Smooth muscle cell (in vitro differentiated cells): ENCODE measurements at regions not wholly inside any gene's neighbourhood (a gene's known extent, or its start where the extent isn't known, plus 50 kb on each side); places are given as distances from the start of the nearest gene placed in this dataset.

Experiments used
- DNase-seq: peaks from one replicate; lab custom pipeline; 2025; ENCODE audit not compliant: unreplicated experiment; lab: John Stamatoyannopoulos, UW
- H2AFZ ChIP-seq: fragments of 200-600 bp; sonication (generic); 2 replicates; pipeline ENCODE4 v1.6.0; 2016; ENCODE audit warnings: antibody characterized with exemption, low read depth, mild to moderate bottlenecking
- H3F3A ChIP-seq: fragments of 200-600 bp; sonication (generic); 2 replicates; pipeline ENCODE4 v1.6.0; 2017; ENCODE audit warnings: antibody characterized with exemption, low read depth
- H3K27ac ChIP-seq: fragments of 200-600 bp; sonication (generic); 2 replicates; pipeline ENCODE4 v1.5.1; 2016; ENCODE audit warnings: low read depth, mild to moderate bottlenecking
- H3K27me3 ChIP-seq: fragments of 200-600 bp; sonication (generic); 2 replicates; pipeline ENCODE4 v1.6.1; 2016; ENCODE audit warnings: low read depth, mild to moderate bottlenecking
- H3K36me3 ChIP-seq: fragments of 200-600 bp; sonication (generic); 2 replicates; pipeline ENCODE4 v1.5.1; 2016; ENCODE audit warnings: low read depth
- H3K4me1 ChIP-seq: fragments of 200-600 bp; sonication (generic); 2 replicates; pipeline ENCODE4 v1.5.1; 2016; ENCODE audit warnings: low read depth
- H3K4me2 ChIP-seq: fragments of 200-600 bp; sonication (generic); 2 replicates; pipeline ENCODE4 v1.6.0; 2016; ENCODE audit warnings: mild to moderate bottlenecking
- H3K4me3 ChIP-seq: fragments of 200-600 bp; sonication (generic); 2 replicates; pipeline ENCODE4 v1.5.1; 2016; ENCODE audit warnings: mild to moderate bottlenecking
- H3K79me2 ChIP-seq: fragments of 200-600 bp; sonication (generic); 2 replicates; pipeline ENCODE4 v1.6.0; 2016; ENCODE audit warnings: low read depth, mild to moderate bottlenecking
- H3K9ac ChIP-seq: fragments of 200-600 bp; sonication (generic); 2 replicates; pipeline ENCODE4 v1.6.0; 2016; ENCODE audit warnings: low read depth
- H3K9me3 ChIP-seq: fragments of 200-600 bp; sonication (generic); replicated peaks from 2 replicates; pipeline ENCODE4 v1.5.1; 2016; ENCODE audit warnings: low read depth
- H4K20me1 ChIP-seq: fragments of 200-600 bp; sonication (generic); 2 replicates; pipeline ENCODE4 v1.6.0; 2016; ENCODE audit warnings: low read depth
- WGBS: methylation state at CpG from one replicate; pipeline ENCODE4 v1.1.7; 2016; ENCODE audit warnings: low lambda C conversion rate; 5-methylcytosine and 5-hydroxymethylcytosine counted together
- TF ChIP-seq, protein P1 (sequence below): fragments of 200-600 bp; sonication (generic); IDR thresholded peaks from 2 replicates; pipeline ENCODE4 v1.5.1; 2017; ENCODE audit warnings: borderline replicate concordance, mild to moderate bottlenecking, antibody characterized with exemption; ENCODE audit not compliant: insufficient read depth, poor library complexity, severe bottlenecking

DNA sequence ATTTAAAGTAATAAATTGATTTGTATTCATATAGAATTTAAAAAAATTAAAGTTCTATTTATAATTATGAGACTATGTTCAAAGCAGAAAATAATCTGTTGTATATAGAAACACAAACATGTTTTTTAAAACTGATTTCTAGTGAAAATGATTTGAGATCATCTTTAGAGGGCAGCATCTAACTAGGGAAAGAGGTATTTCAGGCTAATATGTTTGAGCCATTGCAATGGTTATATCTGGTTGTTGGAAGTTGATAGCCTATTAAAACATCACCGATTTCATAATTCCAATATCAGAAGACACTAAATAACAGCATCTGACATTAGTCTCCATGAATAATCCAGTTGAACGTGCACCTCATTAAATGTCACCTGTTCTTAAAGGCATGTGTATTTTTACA lies 79.8 kb upstream of the SLITRK6 start:
- Histone ChIP-seq H3F3A (no peaks in the 10 kb centered on the region), H3K9ac (no peak overlapping the region), H3K36me3 (no peaks in the 10 kb centered on the region), H3K4me1 (no peaks in the 10 kb centered on the region), H3K9me3 (no peaks in the 10 kb centered on the region), H3K27ac (no peak overlapping the region), H3K4me2 (no peak overlapping the region), H3K27me3 (no peaks in the 10 kb centered on the region), H3K79me2 (no peaks in the 10 kb centered on the region), H4K20me1 (no peaks in the 10 kb centered on the region), H2AFZ (no peak overlapping the region), H3K4me3 (no peak overlapping the region)
- DNase-seq, result no peak
- TF ChIP-seq, protein P1, sequence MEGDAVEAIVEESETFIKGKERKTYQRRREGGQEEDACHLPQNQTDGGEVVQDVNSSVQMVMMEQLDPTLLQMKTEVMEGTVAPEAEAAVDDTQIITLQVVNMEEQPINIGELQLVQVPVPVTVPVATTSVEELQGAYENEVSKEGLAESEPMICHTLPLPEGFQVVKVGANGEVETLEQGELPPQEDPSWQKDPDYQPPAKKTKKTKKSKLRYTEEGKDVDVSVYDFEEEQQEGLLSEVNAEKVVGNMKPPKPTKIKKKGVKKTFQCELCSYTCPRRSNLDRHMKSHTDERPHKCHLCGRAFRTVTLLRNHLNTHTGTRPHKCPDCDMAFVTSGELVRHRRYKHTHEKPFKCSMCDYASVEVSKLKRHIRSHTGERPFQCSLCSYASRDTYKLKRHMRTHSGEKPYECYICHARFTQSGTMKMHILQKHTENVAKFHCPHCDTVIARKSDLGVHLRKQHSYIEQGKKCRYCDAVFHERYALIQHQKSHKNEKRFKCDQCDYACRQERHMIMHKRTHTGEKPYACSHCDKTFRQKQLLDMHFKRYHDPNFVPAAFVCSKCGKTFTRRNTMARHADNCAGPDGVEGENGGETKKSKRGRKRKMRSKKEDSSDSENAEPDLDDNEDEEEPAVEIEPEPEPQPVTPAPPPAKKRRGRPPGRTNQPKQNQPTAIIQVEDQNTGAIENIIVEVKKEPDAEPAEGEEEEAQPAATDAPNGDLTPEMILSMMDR, result no peak
- WGBS, result 75% methylated on average over 2 of the region's 2 CpGs

DNA sequence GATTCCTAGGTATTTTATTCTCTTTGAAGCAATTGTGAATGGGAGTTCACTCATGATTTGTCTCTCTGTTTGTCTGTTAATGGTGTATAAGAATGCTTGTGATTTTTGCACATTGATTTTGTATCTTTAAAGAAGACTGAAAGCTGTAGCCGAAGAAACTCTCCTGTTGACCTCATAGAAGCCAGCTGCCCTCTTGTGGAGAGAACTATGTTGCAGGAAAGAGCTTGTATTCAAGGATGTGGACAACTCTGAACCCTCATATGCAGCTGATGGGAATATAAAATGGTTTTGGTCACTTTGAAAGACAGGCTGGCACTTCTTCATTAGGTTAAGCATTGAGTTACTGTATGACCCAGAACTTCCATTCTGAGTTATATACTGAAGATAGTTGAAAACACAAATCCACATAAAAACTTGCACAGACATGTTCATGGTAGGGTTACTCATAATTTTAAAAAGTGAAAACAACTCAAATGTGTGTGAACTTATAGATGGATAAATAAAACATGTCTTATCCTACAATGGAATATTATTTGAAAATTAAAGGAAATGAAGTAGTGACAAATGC lies 65.8 kb upstream of the SLITRK6 start:
- Histone ChIP-seq H3K27me3 (no peaks in the 10 kb centered on the region), H3F3A (no peaks in the 10 kb centered on the region), H3K9ac (no peak overlapping the region), H3K36me3 (no peaks in the 10 kb centered on the region), H3K9me3 (no peaks in the 10 kb centered on the region), H3K4me1 (no peaks in the 10 kb centered on the region), H2AFZ (no peak overlapping the region), H4K20me1 (no peaks in the 10 kb centered on the region), H3K79me2 (no peaks in the 10 kb centered on the region), H3K4me2 (no peak overlapping the region), H3K27ac (no peak overlapping the region), H3K4me3 (no peak overlapping the region)
- DNase-seq, result no peak
- TF ChIP-seq, protein P1, result peak; percentile 55
- WGBS, result 64% methylated on average over 1 of the region's 1 CpG

GRCh38 chr13:85853901-85854663 lies 54.9 kb upstream of the SLITRK6 start:
- Histone ChIP-seq H3F3A (no peaks in the 10 kb centered on the region), H4K20me1 (no peaks in the 10 kb centered on the region), H3K27me3 (no peaks in the 10 kb centered on the region), H3K4me1 (no peaks in the 10 kb centered on the region), H3K27ac (no peak overlapping the region), H3K4me3 (no peak overlapping the region), H3K9me3 (no peaks in the 10 kb centered on the region), H3K9ac (no peak overlapping the region), H3K36me3 (no peaks in the 10 kb centered on the region), H3K4me2 (no peak overlapping the region), H3K79me2 (no peaks in the 10 kb centered on the region), H2AFZ (no peak overlapping the region)
- TF ChIP-seq, protein P1, result no peak
- WGBS, result 97% methylated on average over 11 of the region's 11 CpGs
- DNase-seq, result no peak
